GM23338 (cell line): ENCODE measurements at regions not wholly inside any gene's neighbourhood (a gene's known extent, or its start where the extent isn't known, plus 50 kb on each side); places are given as distances from the start of the nearest gene placed in this dataset.

ENCODE experiments used
- ATAC-seq: fragments of 200-7000 bp; cut with Tn5 transposase; 3 replicates; pipeline ENCODE4 v1.9.1; 2020
- DNase-seq: peaks from one replicate; pipeline ENCODE4 v3.0.0-alpha.2; 2015; ENCODE audit warnings: low spot score
- H2AFZ ChIP-seq: fragments of 200-600 bp; sonication (generic); 2 replicates; pipeline ENCODE4 v1.8.0; 2016; ENCODE audit warnings: antibody characterized with exemption, mild to moderate bottlenecking, moderate library complexity
- H3F3A ChIP-seq: fragments of 200-600 bp; sonication (generic); replicated peaks from 2 replicates; pipeline ENCODE4 v1.8.0; 2017; ENCODE audit warnings: antibody characterized with exemption, mixed run types, low read depth
- H3K27ac ChIP-seq: fragments of 200-600 bp; sonication (generic); 2 replicates; pipeline ENCODE4 v1.6.1; 2016; ENCODE audit warnings: low read depth
- H3K27me3 ChIP-seq: fragments of 200-600 bp; sonication (generic); 2 replicates; pipeline ENCODE4 v1.8.0; 2016; ENCODE audit warnings: mild to moderate bottlenecking, mixed run types, moderate library complexity; ENCODE audit not compliant: insufficient read depth
- H3K36me3 ChIP-seq: fragments of 200-600 bp; sonication (generic); 2 replicates; pipeline ENCODE4 v1.8.0; 2016; ENCODE audit warnings: mild to moderate bottlenecking; ENCODE audit not compliant: insufficient read depth
- H3K4me1 ChIP-seq: fragments of 200-600 bp; sonication (generic); 2 replicates; pipeline ENCODE4 v1.8.0; 2016; ENCODE audit warnings: mild to moderate bottlenecking, moderate library complexity; ENCODE audit not compliant: insufficient read depth
- H3K4me2 ChIP-seq: fragments of 200-600 bp; sonication (generic); 2 replicates; pipeline ENCODE4 v1.7.1; 2017; ENCODE audit warnings: mixed run types
- H3K4me3 ChIP-seq: fragments of 200-600 bp; sonication (generic); 2 replicates; pipeline ENCODE4 v1.6.1; 2016; ENCODE audit warnings: mixed run types
- H3K79me2 ChIP-seq: fragments of 200-600 bp; sonication (generic); replicated peaks from 2 replicates; pipeline ENCODE4 v1.8.0; 2017; ENCODE audit warnings: mild to moderate bottlenecking; ENCODE audit not compliant: insufficient read depth
- H3K9me2 ChIP-seq: fragments of 200-600 bp; sonication (generic); 2 replicates; pipeline ENCODE4 v1.8.0; 2017; ENCODE audit not compliant: insufficient read depth
- H4K20me1 ChIP-seq: fragments of 200-600 bp; sonication (generic); replicated peaks from 2 replicates; pipeline ENCODE4 v1.8.0; 2017; ENCODE audit warnings: mild to moderate bottlenecking; ENCODE audit not compliant: insufficient read depth
- H3K27ac Mint-ChIP-seq: 2 replicates; pipeline ENCODE4 v1.8.0; 2020; ENCODE audit warnings: inconsistent platforms, mild to moderate bottlenecking, moderate library complexity, mixed read lengths
- H3K27me3 Mint-ChIP-seq: 3 replicates; pipeline ENCODE4 v1.8.0; 2022; ENCODE audit warnings: low read depth, mild to moderate bottlenecking, moderate library complexity, mixed read lengths, inconsistent platforms; ENCODE audit not compliant: insufficient read depth, poor library complexity
- H3K36me3 Mint-ChIP-seq: 3 replicates; pipeline ENCODE4 v1.8.0; 2021; ENCODE audit warnings: low read depth, mild to moderate bottlenecking, inconsistent platforms, moderate library complexity, mixed read lengths
- H3K4me1 Mint-ChIP-seq: 3 replicates; pipeline ENCODE4 v1.8.0; 2020; ENCODE audit warnings: mild to moderate bottlenecking, inconsistent platforms, mixed read lengths
- H3K4me3 Mint-ChIP-seq: 3 replicates; pipeline ENCODE4 v1.8.0; 2021; ENCODE audit warnings: moderate library complexity, mild to moderate bottlenecking, inconsistent platforms, mixed read lengths
- H3K9me3 Mint-ChIP-seq: 3 replicates; pipeline ENCODE4 v1.8.0; 2020; ENCODE audit warnings: moderate library complexity, mild to moderate bottlenecking, inconsistent platforms, mixed read lengths
- CREB1 ChIP-seq: fragments of 250-450 bp; sonication (Bioruptor Pico); IDR thresholded peaks from 2 replicates; pipeline ENCODE4 v1.5.0; 2020; ENCODE audit warnings: low read depth, mild to moderate bottlenecking, moderate library complexity
- ETS1 ChIP-seq: IDR thresholded peaks from 2 replicates; pipeline ENCODE4 v1.6.1; 2016; ENCODE audit warnings: antibody characterized with exemption
- JUNB ChIP-seq: IDR thresholded peaks from one replicate; pipeline ENCODE4 v1.6.1; 2016; ENCODE audit warnings: antibody characterized with exemption; ENCODE audit not compliant: unreplicated experiment
- POLR2AphosphoS5 ChIP-seq: IDR thresholded peaks from 2 replicates; pipeline ENCODE4 v1.6.1; 2016; ENCODE audit warnings: antibody characterized with exemption, low read depth

- peaks cover 44% of the 10 kb centered on the region for H3K4me1 Mint-ChIP-seq
- no peaks in the 10 kb centered on the region for H4K20me1 ChIP-seq
- 0 out of 2 replicates have a peak overlapping the region, but pooled peaks have one; percentile 65 for H3K27ac Mint-ChIP-seq
- H3K79me2 ChIP-seq = no peaks in the 10 kb centered on the region
- TF ChIP-seq ETS1 = no peak
- no peak for TF ChIP-seq POLR2AphosphoS5
- no peaks in the 10 kb centered on the region; the same call in 2 of the 3 replicates for H3K9me3 Mint-ChIP-seq
- H3K4me2 ChIP-seq = no peak overlapping the region
- no peaks in the 10 kb centered on the region for H3K27me3 ChIP-seq
- peaks cover 49% of the 10 kb centered on the region for H3K4me1 ChIP-seq
- no peak for DNase-seq
- no peaks in the 10 kb centered on the region for H3K36me3 Mint-ChIP-seq
- H3K4me3 ChIP-seq = no peak overlapping the region
- H3K27ac ChIP-seq = no peak overlapping the region
- no peak for ATAC-seq
- H2AFZ ChIP-seq = no peak overlapping the region; the same call in 1 of the 2 replicates
- H3K36me3 ChIP-seq = no peaks in the 10 kb centered on the region
- no peaks in the 10 kb centered on the region for H3F3A ChIP-seq
- H3K27me3 Mint-ChIP-seq = peaks cover 3% of the 10 kb centered on the region
- H3K9me2 ChIP-seq = peaks cover 17% of the 10 kb centered on the region; the same call in 1 of the 2 replicates
- no peak overlapping the region for H3K4me3 Mint-ChIP-seq
These were observed 157.0 kb upstream of the CDH11 start for GRCh38 chr16:65278874-65279273.

GRCh38 chr16:65274566-65274965 is 152.7 kb upstream of the CDH11 start:
- Mint-ChIP-seq H3K9me3 (no peaks in the 10 kb centered on the region; the same call in 2 of the 3 replicates), H3K4me3 (no peak overlapping the region), H3K27me3 (peaks cover 3% of the 10 kb centered on the region), H3K27ac (no peak overlapping the region), H3K36me3 (no peaks in the 10 kb centered on the region), H3K4me1 (peaks cover 8% of the 10 kb centered on the region)
- Histone ChIP-seq H3K27ac (no peak overlapping the region), H2AFZ (no peak overlapping the region), H3K4me2 (no peak overlapping the region), H3K27me3 (no peaks in the 10 kb centered on the region), H3K36me3 (no peaks in the 10 kb centered on the region), H3F3A (no peaks in the 10 kb centered on the region), H3K4me1 (peaks cover 18% of the 10 kb centered on the region), H3K4me3 (no peak overlapping the region), H3K79me2 (no peaks in the 10 kb centered on the region), H4K20me1 (no peaks in the 10 kb centered on the region), H3K9me2 (peaks cover 16% of the 10 kb centered on the region; the same call in 1 of the 2 replicates)
- DNase-seq = no peak
- no peak for ATAC-seq
- TF ChIP-seq CREB1 (no peak), JUNB (no peak), ETS1 (no peak)

- no peak overlapping the region for H3K4me3 ChIP-seq
- no peaks in the 10 kb centered on the region for H3K36me3 ChIP-seq
- H3K79me2 ChIP-seq = no peaks in the 10 kb centered on the region
- no peak overlapping the region for H3K4me3 Mint-ChIP-seq
- H3K27me3 Mint-ChIP-seq = peaks cover 3% of the 10 kb centered on the region
- no peaks in the 10 kb centered on the region for H4K20me1 ChIP-seq
- DNase-seq = no peak
- H3K4me2 ChIP-seq = no peak overlapping the region
- no peaks in the 10 kb centered on the region for H3K36me3 Mint-ChIP-seq
- ATAC-seq = no peak
- H3K4me1 Mint-ChIP-seq = peaks cover 5% of the 10 kb centered on the region
- H3K4me1 ChIP-seq = 0 out of 2 replicates have a peak, but pooled peaks cover 11% of the 10 kb centered on the region
- no peak overlapping the region for H2AFZ ChIP-seq
- peaks cover 8% of the 10 kb centered on the region; the same call in 1 of the 2 replicates for H3K9me2 ChIP-seq
- H3K27me3 ChIP-seq = no peaks in the 10 kb centered on the region
- H3F3A ChIP-seq = no peaks in the 10 kb centered on the region
- TF ChIP-seq ETS1 (no peak), POLR2AphosphoS5 (no peak)
- no peak overlapping the region for H3K27ac Mint-ChIP-seq
- H3K27ac ChIP-seq = no peak overlapping the region
- H3K9me3 Mint-ChIP-seq = no peaks in the 10 kb centered on the region
These were observed 151.0 kb upstream of the CDH11 start for GRCh38 chr16:65272699-65273414.
